GM12878 (cell line): ENCODE measurements at regions not wholly inside any gene's neighbourhood (a gene's known extent, or its start where the extent isn't known, plus 50 kb on each side); places are given as distances from the start of the nearest gene placed in this dataset.

ENCODE experiments used
- ATAC-seq: fragments of 200-7000 bp; cut with Tn5 transposase; 3 replicates; pipeline ENCODE4 v1.9.1; 2020; ENCODE audit warnings: mild to moderate bottlenecking, moderate library complexity
- BruUV-seq: library from RNA; stranded (reverse); fragments of 400-500 nt; replicated peaks from 2 replicates; lab custom pipeline; 2021; lab: Mats Ljungman, UMichigan
- CTCF ChIA-PET: fragments of 300-600 bp; sonication (Branson Sonifier 250); formaldehyde crosslinking; extraction: SDS; loops from one replicate; lab custom pipeline; 2021; ENCODE audit warnings: inconsistent platforms; lab: Yijun Ruan, JAX
- POLR2A ChIA-PET: fragments of 350-600 bp; formaldehyde crosslinking; extraction: SDS; loops from one replicate; lab custom pipeline; 2021; ENCODE audit warnings: inconsistent platforms; lab: Charles Lee
- RAD21 ChIA-PET: fragments of 300-600 bp; sonication (Branson Sonifier 250); formaldehyde crosslinking; loops from one replicate; lab custom pipeline; 2023; ENCODE audit warnings: antibody characterized with exemption; ENCODE audit not compliant: unreplicated experiment; lab: Charles Lee
- SMC1A ChIA-PET: fragments of 300-600 bp; sonication (Branson Sonifier 250); formaldehyde crosslinking; loops from one replicate; lab custom pipeline; 2023; ENCODE audit not compliant: unreplicated experiment, uncharacterized antibody; lab: Charles Lee
- DNase-seq: peaks from one replicate; pipeline ENCODE4 v3.0.0-alpha.2; 2011; ENCODE audit warnings: low read depth, low spot score
- FAIRE-seq: peaks from 3 replicates; lab custom pipeline; 2011; peaks lifted over from hg19 to GRCh38; lab: Jason Lieb, UNC
- H2AFZ ChIP-seq: 2 replicates; pipeline ENCODE4 v1.6.0; 2011; ENCODE audit warnings: low read depth, low read length, control low read depth; ENCODE audit not compliant: control insufficient read depth
- H3K27ac ChIP-seq: 2 replicates; pipeline ENCODE4 v1.5.1; 2011; ENCODE audit warnings: control low read depth; ENCODE audit not compliant: control insufficient read depth, insufficient read depth
- H3K27me3 ChIP-seq, 2 experiments: replicated peaks in 1 of 2; 2 replicates each; pipeline versions ENCODE4 v1.6.0 to v1.6.1; 2011; ENCODE audit warnings: low read length in 1 of 2; ENCODE audit not compliant: control insufficient read depth in 2 of 2, insufficient read depth in 2 of 2
- H3K36me3 ChIP-seq, 2 experiments: 2 replicates each; pipeline ENCODE4 v1.5.1; 2011; ENCODE audit warnings: low read length in 1 of 2; ENCODE audit not compliant: control insufficient read depth in 2 of 2, insufficient read depth in 2 of 2
- H3K4me1 ChIP-seq: 2 replicates; pipeline ENCODE4 v1.6.1; 2011; ENCODE audit warnings: mild to moderate bottlenecking, low read length, moderate library complexity, mixed read lengths; ENCODE audit not compliant: control insufficient read depth, insufficient read depth
- H3K4me2 ChIP-seq: 2 replicates; pipeline ENCODE4 v1.6.0; 2011; ENCODE audit warnings: control low read depth; ENCODE audit not compliant: control insufficient read depth, insufficient read depth
- H3K4me3 ChIP-seq: fragments of 200-600 bp; sonication (generic); 2 replicates; pipeline ENCODE4 v1.5.1; 2016
- H3K79me2 ChIP-seq: 2 replicates; pipeline ENCODE4 v1.6.0; 2011; ENCODE audit warnings: low read length; ENCODE audit not compliant: control insufficient read depth, insufficient read depth
- H3K9ac ChIP-seq: 2 replicates; pipeline ENCODE4 v1.8.0; 2011; ENCODE audit warnings: low read length, control low read depth, mixed read lengths; ENCODE audit not compliant: control insufficient read depth, insufficient read depth
- H3K9me3 ChIP-seq: replicated peaks from 3 replicates; pipeline ENCODE4 v1.5.1; 2011; ENCODE audit warnings: mild to moderate bottlenecking, low read length; ENCODE audit not compliant: control insufficient read depth, insufficient read depth
- H4K20me1 ChIP-seq: 2 replicates; pipeline ENCODE4 v1.6.0; 2011; ENCODE audit not compliant: control insufficient read depth, insufficient read depth
- ASH2L ChIP-seq: fragments of 300-600, 200-600 bp; sonication (generic); IDR thresholded peaks from 2 replicates; pipeline ENCODE4 v1.6.1; 2017; ENCODE audit warnings: low read depth, mild to moderate bottlenecking, borderline replicate concordance
- ATF7 ChIP-seq: fragments of 450-650 bp; IDR thresholded peaks from 2 replicates; pipeline ENCODE4 v1.6.1; 2016; ENCODE audit warnings: low read depth, mild to moderate bottlenecking
- CHD2 ChIP-seq: IDR thresholded peaks from 2 replicates; pipeline ENCODE4 v1.6.1; 2011; ENCODE audit warnings: low read depth, low read length, improper control_type of control experiment, borderline replicate concordance
- CREB1 ChIP-seq: IDR thresholded peaks from 2 replicates; pipeline ENCODE4 v1.6.1; 2012; ENCODE audit warnings: low read depth, mild to moderate bottlenecking, inconsistent platforms
- CREM ChIP-seq: IDR thresholded peaks from 2 replicates; pipeline ENCODE4 v1.6.1; 2014; ENCODE audit warnings: antibody characterized with exemption, low read depth
- ESRRA ChIP-seq: IDR thresholded peaks from 2 replicates; pipeline ENCODE4 v1.6.1; 2012; ENCODE audit warnings: mild to moderate bottlenecking, low read length, improper control_type of control experiment
- IKZF1 ChIP-seq: fragments of 450-650 bp; conservative IDR thresholded peaks from 2 replicates; pipeline ENCODE4 v1.6.1; 2017; ENCODE audit warnings: antibody characterized with exemption, mild to moderate bottlenecking
- LARP7 ChIP-seq: fragments of 450-650 bp; IDR thresholded peaks from 2 replicates; pipeline ENCODE4 v1.6.1; 2017; ENCODE audit warnings: mild to moderate bottlenecking
- MYB ChIP-seq: fragments of 150-350 bp; IDR thresholded peaks from 2 replicates; pipeline ENCODE4 v1.6.1; 2014; ENCODE audit warnings: mild to moderate bottlenecking, low read depth, low read length, borderline replicate concordance
- NRF1 ChIP-seq: conservative IDR thresholded peaks from 2 replicates; pipeline ENCODE4 v1.6.1; 2011; ENCODE audit warnings: mild to moderate bottlenecking, low read depth, low read length, improper control_type of control experiment
- PAX8 ChIP-seq: fragments of 450-650 bp; IDR thresholded peaks from 2 replicates; pipeline ENCODE4 v1.6.1; 2017; ENCODE audit warnings: mild to moderate bottlenecking, moderate library complexity
- POLR2A ChIP-seq: IDR thresholded peaks from 2 replicates; pipeline ENCODE4 v1.6.1; 2011; ENCODE audit warnings: low read depth, mild to moderate bottlenecking, low read length
- POLR2AphosphoS5 ChIP-seq: IDR thresholded peaks from 2 replicates; pipeline ENCODE4 v1.6.1; 2011; ENCODE audit warnings: mild to moderate bottlenecking, low read length, inconsistent platforms
- RAD21 ChIP-seq: IDR thresholded peaks from 2 replicates; pipeline ENCODE4 v1.6.1; 2011; ENCODE audit warnings: mild to moderate bottlenecking, low read depth, low read length, moderate library complexity; ENCODE audit not compliant: insufficient read depth
- RELA ChIP-seq: fragments of 450-650 bp; IDR thresholded peaks from 2 replicates; pipeline ENCODE4 v1.8.0; 2014; ENCODE audit warnings: borderline replicate concordance; ENCODE audit not compliant: partially characterized antibody
- SP1 ChIP-seq: IDR thresholded peaks from one replicate; pipeline ENCODE4 v1.6.1; 2011; ENCODE audit warnings: low read depth, low read length
- STAT1 ChIP-seq: fragments of 450-650 bp; conservative IDR thresholded peaks from 2 replicates; pipeline ENCODE4 v1.6.1; 2014; ENCODE audit warnings: antibody characterized with exemption, mild to moderate bottlenecking
- WGBS: methylation state at CpG from one replicate; pipeline ENCODE4 v1.1.6; 2016; ENCODE audit warnings: low lambda C conversion rate; ENCODE audit not compliant: insufficient replicate concordance, insufficient coverage; ENCODE audit errors: missing lambda C conversion rate; 5-methylcytosine and 5-hydroxymethylcytosine counted together
- in situ Hi-C: fragments of 300-500 bp; cut with MboI; formaldehyde crosslinking; loops from 9 replicates; pipeline ENCODE4 v1.14.3; 2018; ENCODE audit warnings: mixed read lengths
- intact Hi-C: fragments of 100-400 bp; cut with micrococcal nuclease; formaldehyde crosslinking; loops from one replicate; pipeline ENCODE4 v1.14.2; 2022; ENCODE audit not compliant: unreplicated experiment
- TF ChIP-seq, protein P1 (sequence below): fragments of 450-650 bp; IDR thresholded peaks from 2 replicates; pipeline ENCODE4 v1.6.1; 2017; ENCODE audit warnings: mild to moderate bottlenecking, moderate library complexity
- TF ChIP-seq, protein P2 (sequence below): fragments of 450-650 bp; IDR thresholded peaks from 2 replicates; pipeline ENCODE4 v1.6.1; 2017; ENCODE audit warnings: antibody characterized with exemption, mild to moderate bottlenecking, moderate library complexity

DNA sequence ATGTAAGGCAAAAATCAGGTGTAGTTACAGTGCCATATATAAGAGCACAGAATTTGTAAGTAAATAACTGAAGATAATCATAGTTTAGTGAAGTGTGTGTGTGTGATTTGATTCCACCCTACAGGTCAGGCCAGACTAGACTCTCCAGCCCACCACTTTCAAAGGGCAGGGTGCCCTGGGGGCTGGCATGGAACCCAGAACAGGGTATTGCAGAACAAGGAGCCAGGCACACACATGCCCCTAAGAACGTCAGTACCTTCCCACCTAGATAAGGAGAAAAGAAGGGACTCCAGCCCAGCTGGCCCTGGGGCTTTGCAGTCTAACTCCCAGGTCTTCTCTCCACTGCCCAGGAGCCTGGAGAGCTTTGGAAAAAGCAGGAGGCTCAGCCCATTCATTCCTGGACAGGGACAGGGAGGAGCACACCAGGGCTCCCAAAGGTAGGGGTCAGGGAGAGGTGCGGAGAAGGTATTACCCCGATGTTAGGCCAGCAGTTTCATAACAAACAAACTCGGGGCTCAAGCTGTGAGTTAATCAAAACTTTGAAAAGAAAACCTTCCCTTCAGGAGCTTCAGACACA is 149.7 kb upstream of the VANGL1 start:
- SMC1A ChIA-PET = no interaction called here

More for the DNA sequence above, 149.7 kb upstream of the VANGL1 start:
- TF ChIP-seq CREB1 (no peak), POLR2A (no peak), SP1 (no peak), STAT1 (no peak), POLR2AphosphoS5 (no peak), CREM (no peak), NRF1 (no peak), MYB (no peak), PAX8 (no peak), IKZF1 (no peak), LARP7 (no peak), RELA (no peak), CHD2 (no peak), ATF7 (no peak), ESRRA (no peak), RAD21 (no peak), ASH2L (no peak)
- TF ChIP-seq, protein P1, sequence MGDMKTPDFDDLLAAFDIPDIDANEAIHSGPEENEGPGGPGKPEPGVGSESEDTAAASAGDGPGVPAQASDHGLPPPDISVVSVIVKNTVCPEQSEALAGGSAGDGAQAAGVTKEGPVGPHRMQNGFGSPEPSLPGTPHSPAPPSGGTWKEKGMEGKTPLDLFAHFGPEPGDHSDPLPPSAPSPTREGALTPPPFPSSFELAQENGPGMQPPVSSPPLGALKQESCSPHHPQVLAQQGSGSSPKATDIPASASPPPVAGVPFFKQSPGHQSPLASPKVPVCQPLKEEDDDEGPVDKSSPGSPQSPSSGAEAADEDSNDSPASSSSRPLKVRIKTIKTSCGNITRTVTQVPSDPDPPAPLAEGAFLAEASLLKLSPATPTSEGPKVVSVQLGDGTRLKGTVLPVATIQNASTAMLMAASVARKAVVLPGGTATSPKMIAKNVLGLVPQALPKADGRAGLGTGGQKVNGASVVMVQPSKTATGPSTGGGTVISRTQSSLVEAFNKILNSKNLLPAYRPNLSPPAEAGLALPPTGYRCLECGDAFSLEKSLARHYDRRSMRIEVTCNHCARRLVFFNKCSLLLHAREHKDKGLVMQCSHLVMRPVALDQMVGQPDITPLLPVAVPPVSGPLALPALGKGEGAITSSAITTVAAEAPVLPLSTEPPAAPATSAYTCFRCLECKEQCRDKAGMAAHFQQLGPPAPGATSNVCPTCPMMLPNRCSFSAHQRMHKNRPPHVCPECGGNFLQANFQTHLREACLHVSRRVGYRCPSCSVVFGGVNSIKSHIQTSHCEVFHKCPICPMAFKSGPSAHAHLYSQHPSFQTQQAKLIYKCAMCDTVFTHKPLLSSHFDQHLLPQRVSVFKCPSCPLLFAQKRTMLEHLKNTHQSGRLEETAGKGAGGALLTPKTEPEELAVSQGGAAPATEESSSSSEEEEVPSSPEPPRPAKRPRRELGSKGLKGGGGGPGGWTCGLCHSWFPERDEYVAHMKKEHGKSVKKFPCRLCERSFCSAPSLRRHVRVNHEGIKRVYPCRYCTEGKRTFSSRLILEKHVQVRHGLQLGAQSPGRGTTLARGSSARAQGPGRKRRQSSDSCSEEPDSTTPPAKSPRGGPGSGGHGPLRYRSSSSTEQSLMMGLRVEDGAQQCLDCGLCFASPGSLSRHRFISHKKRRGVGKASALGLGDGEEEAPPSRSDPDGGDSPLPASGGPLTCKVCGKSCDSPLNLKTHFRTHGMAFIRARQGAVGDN = no peak
- TF ChIP-seq, protein P2, sequence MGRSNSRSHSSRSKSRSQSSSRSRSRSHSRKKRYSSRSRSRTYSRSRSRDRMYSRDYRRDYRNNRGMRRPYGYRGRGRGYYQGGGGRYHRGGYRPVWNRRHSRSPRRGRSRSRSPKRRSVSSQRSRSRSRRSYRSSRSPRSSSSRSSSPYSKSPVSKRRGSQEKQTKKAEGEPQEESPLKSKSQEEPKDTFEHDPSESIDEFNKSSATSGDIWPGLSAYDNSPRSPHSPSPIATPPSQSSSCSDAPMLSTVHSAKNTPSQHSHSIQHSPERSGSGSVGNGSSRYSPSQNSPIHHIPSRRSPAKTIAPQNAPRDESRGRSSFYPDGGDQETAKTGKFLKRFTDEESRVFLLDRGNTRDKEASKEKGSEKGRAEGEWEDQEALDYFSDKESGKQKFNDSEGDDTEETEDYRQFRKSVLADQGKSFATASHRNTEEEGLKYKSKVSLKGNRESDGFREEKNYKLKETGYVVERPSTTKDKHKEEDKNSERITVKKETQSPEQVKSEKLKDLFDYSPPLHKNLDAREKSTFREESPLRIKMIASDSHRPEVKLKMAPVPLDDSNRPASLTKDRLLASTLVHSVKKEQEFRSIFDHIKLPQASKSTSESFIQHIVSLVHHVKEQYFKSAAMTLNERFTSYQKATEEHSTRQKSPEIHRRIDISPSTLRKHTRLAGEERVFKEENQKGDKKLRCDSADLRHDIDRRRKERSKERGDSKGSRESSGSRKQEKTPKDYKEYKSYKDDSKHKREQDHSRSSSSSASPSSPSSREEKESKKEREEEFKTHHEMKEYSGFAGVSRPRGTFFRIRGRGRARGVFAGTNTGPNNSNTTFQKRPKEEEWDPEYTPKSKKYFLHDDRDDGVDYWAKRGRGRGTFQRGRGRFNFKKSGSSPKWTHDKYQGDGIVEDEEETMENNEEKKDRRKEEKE = no peak
- TF ChIP-seq, all 136 proteins: peak for 0
- H3K27ac ChIP-seq = no peak overlapping the region
- H3K79me2 ChIP-seq = no peaks in the 10 kb centered on the region
- CTCF ChIA-PET = no interaction called here
- ATAC-seq (no peak), FAIRE-seq (no peak), DNase-seq (no peak)
- H4K20me1 ChIP-seq = no peaks in the 10 kb centered on the region
- intact Hi-C loops = no loop called here
- H3K9me3 ChIP-seq = no peaks in the 10 kb centered on the region
- in situ Hi-C loops = no loop called here
- no peak overlapping the region for H2AFZ ChIP-seq
- no peaks in the 10 kb centered on the region for H3K36me3 ChIP-seq
- POLR2A ChIA-PET = no interaction called here
- H3K27me3 ChIP-seq = no peaks in the 10 kb centered on the region
- no peak overlapping the region for H3K9ac ChIP-seq
- no peaks in the 10 kb centered on the region for H3K4me1 ChIP-seq
- RAD21 ChIA-PET = no interaction called here
- H3K4me3 ChIP-seq = no peak overlapping the region
- BruUV-seq = no TSS peak
- H3K4me2 ChIP-seq = no peak overlapping the region
- 37% methylated on average over 4 of the region's 4 CpGs for WGBS
